GM19372 (cell line): ENCODE measurements at regions not wholly inside any gene's neighbourhood (a gene's known extent, or its start where the extent isn't known, plus 50 kb on each side); places are given as distances from the start of the nearest gene placed in this dataset.

Source experiments
- ATAC-seq: cut with Tn5 transposase; IDR thresholded peaks from one replicate; pipeline ENCODE4 v1.9.1; 2021; ENCODE audit warnings: mild to moderate bottlenecking, low read depth, moderate library complexity; ENCODE audit not compliant: unreplicated experiment

DNA sequence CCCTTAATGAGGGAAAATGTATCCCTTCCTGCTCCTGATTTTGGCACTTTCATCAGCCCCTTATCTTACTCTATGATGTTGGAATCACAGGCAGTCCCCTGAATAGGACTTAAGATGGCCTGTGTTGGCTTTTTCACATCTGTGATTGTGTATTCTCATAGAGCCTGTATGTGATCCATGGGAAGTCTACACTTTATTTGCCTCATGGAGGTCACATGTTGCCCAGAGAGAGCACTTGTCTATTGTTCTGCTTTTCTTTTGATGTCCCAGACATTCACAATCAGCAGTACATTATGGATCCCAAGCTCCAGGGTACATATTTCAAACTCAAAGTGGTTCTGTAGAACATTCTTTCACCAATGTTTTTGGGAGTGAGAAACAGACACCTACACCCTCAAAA, 885.2 kb upstream of the ADGRL2 start:
- no peak for ATAC-seq

DNA sequence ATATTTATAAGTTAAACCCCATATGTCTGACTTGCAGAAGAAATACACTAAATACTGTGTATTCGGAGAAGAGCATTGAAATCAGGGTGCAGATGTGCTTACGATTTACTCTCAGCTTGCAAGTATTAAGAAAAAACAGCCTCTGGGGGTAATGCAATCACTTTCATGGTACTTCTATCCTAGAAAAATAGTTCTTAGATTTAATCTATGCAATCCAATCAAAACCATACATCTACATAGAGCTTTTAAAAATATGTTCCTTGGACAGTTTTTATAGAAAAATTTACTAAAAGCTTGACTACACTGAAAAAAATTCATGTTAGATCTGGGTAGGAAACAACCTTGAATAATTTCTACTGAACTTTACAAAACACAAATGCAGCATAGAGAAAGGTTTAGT, 890.3 kb upstream of the ADGRL2 start:
- no peak for ATAC-seq

DNA sequence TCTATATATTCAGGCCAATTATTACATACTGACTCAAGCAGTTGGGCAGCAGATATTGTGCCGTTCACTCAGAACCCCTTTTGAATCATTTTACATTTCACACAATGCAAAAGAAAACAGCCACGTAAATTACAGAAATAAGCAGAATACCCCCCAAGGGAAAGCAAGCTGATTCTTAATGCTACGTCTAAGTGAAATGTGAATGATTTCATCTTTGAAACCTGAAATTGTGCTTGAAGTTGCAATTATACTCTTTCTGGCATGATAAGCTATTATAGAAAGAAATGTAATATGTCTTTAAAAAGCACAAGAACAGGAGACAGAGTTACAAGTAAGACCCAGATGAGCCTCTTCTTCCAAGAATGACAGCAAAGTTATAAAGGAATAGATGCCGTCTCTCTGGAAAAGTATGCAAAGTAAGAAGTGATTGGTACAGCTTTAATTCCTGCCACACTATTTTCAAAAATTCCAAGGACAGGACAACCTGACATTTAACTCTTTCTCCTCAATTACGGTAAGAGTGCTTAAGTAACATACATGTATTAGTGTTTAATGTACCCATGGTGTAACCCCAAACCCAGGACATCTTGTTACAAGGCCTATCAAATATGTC, 891.5 kb upstream of the ADGRL2 start:
- no peak for ATAC-seq

DNA sequence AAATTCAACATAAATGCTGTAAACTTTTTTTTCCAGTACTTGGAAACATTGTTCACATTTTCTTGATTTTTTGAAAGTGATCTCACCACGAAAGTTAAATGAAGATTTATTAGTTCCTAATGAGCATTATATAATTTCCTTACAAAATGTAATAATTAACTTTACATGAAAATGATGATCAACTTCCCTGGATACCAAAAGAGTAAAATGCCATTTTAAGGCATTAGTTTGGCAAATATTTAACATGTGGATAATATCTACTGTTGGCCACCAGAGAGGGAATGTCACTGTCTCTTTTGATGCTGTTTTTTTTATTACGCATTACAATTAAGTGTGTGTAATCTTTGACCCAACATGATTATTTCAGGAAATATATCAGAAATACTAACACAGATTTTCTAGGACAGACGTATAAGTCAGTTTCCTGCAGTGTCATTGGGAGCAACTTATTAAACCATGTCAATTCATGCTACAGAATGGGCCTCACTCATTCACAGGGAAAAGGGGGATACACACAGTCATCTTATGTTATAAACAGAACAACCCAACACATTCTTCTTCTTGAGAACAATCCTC, 903.9 kb upstream of the ADGRL2 start:
- ATAC-seq: no peak

DNA sequence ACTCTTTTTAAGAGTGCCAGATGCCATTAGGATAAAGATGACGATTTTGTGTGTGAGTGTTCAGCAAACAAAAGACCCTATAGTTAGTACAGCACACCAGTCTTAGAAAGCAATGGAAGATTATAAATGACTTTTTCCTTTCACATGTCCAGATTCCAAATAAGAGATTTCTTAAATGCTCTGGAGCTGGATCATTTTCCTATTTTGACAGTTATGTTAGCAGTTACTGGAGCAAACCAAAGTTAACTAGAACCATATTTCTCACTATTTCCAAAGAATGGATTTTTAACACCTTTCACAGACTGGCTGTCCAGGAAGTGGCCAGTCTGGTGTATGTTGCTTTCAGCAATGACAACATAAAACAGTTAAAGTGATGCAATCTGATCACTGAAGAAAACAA, 905.8 kb upstream of the ADGRL2 start:
- no peak for ATAC-seq

DNA sequence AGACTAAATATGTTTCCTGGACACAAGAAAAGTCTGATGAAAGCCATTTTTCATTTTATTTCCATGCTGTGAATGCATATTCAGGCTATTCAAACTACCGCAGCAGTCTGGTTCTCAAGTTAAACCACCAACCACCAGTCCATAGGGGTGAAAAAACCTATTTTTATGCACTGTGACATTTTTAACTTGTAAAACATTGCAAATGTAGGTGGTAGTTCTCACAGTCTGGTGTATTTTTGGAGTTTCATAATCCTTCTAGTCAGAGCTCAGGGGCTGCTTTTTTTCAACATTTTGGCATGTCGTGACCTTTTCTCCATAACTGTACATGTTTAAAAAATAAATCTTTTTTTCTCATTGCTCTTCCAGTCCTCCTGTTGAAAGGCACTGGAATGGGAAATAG, 907.6 kb upstream of the ADGRL2 start:
- no peak for ATAC-seq

DNA sequence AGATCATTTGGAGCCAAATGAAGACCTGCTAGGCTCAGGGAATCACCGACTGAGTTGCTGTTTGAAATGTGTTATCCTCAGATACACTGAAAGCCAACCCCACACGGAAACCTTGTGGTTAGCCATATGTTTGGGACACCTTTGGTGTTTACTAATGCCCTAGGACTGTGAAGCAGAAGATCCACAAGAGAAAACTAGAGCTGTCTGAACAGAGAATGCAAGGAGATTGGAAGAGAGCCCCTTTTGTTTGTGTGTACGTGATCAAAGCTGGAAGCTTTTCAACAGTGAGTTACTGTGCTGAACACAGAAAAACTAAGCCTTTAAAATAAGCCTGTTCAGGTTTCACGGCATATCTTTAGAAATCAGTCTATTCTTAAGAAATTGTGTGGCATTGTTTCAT, 908.2 kb upstream of the ADGRL2 start:
- ATAC-seq: no peak

DNA sequence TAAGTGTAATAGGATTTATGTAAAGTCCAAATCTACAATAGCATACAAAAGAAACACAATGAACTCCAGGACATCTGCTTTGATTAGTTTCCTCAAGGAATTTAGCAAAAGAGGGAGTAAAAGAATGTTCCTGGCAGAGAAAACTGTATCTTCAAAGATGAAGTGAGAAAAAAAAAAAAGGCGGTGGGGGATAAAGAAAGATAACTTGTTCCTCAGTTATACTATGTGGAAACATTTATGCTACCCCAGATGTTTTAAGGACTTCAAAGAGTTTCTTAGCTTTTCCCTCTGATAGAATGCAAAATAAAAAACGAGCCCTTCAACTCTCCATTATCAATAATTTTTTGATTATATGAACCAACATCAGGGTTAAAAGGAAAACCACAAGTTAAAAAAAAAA, 908.9 kb upstream of the ADGRL2 start:
- ATAC-seq: no peak

DNA sequence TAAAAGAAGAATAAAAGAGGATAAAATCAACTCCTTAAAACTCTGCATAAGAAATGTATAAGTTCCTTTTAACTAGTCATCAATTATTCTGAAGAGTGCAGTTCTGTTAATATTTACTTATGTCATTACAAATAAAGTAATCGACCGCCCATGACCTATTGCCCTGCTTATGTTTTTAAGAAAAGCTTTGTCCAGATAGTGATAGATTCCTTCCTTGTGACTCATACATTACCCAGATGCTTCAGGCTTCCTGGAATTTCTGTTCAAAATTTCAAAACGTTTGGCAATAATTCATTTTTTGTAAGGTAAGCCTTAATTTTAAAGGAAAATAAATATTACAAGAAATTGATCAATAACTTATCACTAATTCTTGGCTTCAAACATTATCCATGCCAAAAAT, 918.2 kb upstream of the ADGRL2 start:
- ATAC-seq: no peak

DNA sequence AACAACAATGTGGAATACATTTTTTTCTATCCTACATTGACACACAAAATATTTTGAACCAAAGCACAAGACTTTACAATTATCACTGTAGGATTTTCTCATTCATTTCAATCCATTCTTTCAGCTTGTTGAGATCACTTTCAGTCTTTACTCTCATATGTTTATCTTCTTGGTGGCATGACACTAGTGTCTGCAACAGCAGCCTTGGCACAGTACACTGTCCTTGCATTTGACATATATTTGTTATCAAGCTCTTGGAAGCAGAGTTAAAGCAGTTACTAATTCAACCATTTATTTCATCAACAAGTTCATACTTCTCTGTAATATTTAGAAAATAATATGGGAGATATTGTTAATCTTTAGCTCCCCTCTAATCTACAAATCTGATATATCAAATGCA, 922.4 kb upstream of the ADGRL2 start:
- no peak for ATAC-seq

DNA sequence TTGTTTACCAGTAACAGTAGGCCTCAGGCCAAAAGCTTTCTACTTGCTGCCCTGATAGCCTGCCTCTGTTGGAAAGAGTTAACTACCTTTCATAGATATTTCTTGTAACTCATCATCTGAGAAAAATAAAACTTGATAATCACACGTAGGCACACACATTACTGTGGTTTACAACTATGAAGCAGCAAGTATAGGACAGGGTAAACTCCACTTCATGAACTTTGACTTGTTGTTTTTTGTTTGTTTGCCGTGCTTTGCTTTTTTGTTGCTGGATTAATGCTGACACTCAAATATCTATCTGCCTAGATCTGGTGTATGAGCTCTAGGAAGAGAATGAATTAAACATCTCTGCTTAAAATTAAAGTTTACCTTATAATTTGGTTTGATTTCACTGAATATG, 924.7 kb upstream of the ADGRL2 start:
- no peak for ATAC-seq

DNA sequence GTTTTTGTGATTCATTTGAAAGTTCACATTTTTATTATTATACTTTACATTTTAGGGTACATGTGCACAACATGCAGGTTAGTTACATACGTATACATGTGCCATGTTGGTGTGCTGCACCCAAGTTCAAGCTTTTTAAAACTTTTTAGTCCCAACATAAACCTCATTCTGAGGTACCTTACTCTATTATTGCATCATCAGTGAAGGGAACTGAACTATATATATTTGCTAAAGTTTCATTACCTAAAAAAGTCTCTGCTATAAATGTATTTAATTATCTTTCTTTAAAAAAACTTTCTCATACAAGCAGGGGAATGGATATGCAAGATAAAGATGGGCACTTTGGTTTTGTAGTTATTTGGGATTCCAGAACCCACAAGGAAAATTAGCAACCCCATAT, 931.4 kb upstream of the ADGRL2 start:
- ATAC-seq: no peak

DNA sequence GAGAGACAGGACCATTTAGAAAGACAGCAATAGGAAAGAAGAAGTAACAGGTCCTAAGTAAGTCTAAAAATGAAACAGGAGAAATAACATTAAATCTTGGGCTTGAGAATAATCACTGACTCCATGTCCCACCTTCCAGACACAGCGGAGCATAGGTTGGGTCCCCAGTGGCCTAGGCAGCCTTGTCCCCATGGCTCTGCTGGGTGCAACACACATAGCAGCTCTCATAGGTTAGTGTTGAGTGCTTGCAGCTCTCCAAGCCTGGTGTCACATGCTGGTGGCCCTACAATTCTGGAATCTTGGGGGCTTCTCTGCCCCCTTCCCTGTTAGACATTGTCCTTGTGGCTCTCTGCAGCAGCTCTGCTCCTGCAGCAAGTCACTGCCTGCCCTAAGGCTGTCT, 952.8 kb upstream of the ADGRL2 start:
- no peak for ATAC-seq

DNA sequence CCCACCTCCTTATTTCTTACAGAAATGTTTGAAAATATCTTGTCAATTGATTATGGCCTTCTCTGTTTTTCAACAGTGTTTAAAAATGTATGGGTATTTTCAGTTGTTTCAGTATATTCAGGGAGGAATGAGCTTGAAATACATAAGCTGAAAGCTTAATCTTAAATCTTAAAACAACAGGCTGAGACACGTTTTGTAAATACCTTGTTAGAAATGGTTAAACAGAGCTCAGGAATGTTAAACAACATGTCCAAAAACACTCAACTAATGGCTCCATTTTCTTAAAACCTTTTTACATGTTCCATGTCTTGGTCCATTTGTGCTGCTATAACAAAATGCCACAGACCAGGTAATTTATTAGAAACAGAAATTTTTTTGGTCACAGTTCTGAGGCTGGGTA, 953.8 kb upstream of the ADGRL2 start:
- ATAC-seq: no peak

DNA sequence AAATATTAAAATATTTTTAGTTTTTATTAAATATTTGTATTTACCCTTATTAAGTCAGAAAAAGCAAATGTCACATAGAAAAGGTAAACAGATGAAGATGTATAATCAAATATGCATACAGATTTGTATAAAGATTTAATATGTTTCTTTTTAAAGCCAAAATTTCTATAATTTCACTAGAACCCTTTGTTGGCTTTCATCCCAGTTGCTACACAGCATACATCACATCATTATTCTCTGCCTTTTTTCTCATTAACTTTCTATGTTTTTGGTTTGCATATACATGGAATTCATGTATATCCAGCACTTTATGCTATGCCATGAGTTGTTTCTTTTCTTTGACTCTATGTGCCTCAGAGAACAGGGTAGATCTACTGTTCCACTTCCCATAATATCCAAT, 957.9 kb upstream of the ADGRL2 start:
- ATAC-seq: no peak

DNA sequence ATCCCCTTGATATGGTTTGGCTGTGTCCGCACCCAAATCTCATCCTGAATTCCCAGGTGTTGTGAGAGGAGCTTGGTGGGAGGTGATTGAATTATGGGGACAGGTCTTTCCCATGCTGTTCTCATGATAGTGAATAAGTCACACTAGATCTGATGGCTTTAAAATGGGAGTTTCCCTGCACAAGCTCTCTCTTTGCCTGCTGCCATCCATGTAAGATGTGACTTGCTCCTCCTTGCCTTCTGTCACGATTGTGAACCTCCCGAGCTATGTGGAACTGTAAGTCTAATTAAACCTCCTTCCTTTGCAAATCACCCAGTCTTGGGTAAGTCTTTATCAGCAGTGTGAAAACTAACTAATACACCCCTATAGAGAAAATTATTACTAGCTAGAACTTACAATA, 959.5 kb upstream of the ADGRL2 start:
- no peak for ATAC-seq

DNA sequence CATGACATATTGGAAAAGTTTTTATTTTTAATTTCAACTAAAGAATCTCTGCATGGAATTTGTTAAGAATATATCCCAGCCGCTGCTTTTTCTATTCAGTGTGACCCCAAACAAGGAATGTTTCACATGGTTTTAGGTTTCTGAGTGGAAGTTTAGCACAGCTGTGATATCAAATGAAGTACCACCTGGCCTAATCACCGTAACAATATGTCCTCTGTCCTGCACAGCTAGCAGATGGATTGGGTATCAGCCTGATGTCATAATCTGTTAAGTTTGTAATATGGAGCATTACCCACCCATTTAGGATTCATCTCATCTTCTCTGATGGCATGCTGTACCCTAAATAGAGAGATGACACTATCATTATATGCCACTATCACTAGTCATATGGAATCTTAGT, 963.7 kb upstream of the ADGRL2 start:
- ATAC-seq: no peak

DNA sequence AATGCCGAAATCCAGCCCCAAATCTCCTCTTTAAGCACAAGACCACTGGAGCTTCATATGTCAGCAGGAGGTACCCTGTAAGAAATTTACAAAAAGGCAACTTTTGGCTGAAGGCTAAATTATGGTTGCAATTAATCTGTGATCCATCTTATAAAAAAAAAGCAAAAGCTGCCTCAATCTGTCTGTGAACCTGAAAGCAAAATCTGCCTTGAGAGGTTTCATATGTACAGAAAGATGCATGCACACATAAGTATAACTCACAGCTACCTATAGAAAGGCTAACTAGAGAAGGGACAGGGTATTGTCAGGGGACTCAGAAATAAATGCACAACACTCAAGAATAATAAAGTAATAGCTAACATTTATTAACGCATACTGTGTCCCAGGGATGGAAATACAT, 964.2 kb upstream of the ADGRL2 start:
- no peak for ATAC-seq

DNA sequence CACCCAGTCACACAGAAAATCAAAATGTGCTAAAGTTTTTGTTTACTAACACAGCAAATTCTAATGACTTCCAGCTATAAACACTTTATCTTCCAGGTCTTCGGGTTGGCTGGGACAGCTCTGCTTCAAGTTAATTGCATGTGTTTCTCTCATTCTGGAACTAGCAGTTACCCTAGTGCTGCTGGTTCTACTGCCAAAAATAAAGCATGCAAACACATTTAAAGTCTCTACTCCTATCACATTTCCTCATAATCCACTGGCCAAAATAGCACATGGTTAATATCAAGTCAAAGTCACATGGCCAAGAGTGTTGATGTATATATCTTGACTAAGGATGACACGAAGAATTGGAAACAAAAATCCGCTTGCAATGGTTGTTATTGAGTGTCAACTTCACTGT, 973.1 kb upstream of the ADGRL2 start:
- no peak for ATAC-seq

DNA sequence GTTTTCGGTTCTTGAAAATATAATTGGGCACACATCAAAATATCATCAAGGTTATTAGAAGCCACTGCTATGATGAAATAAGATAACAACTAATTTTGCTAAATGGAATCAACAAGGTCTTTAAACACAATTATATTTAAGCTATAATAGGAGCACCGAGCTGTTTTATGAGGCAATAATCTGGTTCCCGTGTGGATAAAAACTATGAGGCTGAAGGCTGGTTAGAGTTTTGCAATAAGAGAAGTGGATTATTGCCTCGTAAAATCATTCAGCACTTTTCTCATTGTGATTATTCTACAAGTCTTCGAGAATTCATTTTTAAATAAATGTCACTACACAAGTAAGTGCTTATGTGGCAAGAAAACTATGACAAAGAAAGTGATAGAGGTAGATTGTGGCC, 975.7 kb upstream of the ADGRL2 start:
- ATAC-seq: no peak

DNA sequence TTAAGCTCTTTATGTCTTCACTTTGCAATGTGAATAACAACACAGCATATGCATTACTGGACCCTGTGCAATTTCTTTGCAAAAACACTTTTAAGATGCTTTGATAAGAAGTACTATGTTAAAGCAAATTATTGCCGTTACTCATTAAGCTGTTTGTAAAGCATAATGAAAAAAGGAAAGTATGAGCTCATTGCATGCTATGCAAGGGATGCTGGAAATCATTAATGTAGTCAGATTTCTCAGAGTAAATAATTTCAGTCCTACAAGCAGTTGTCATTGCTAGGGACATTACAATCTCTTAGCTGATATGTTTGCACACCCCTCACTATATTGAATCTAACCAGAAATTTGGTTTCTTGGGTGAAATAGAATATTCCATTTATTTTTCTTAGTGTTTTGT, 982.5 kb upstream of the ADGRL2 start:
- ATAC-seq: no peak

DNA sequence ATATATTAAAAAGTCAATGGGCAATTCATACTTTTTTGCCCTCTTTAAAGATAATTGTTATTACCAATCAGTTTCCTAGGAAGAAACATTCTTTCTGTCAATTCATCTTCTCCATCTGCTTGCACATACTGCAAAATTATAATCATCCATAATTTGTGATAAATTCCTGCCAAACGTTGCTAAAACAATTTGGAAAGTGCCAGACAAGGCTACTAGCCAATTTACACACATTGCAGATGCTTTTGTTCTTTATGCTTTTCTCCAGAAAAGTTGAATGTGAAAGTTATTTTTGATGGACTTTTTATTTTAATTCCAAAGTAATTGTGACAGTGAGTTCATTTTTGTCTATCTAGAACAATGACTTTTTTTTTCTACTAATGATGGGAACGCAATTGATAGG, 992.8 kb upstream of the ADGRL2 start:
- no peak for ATAC-seq

DNA sequence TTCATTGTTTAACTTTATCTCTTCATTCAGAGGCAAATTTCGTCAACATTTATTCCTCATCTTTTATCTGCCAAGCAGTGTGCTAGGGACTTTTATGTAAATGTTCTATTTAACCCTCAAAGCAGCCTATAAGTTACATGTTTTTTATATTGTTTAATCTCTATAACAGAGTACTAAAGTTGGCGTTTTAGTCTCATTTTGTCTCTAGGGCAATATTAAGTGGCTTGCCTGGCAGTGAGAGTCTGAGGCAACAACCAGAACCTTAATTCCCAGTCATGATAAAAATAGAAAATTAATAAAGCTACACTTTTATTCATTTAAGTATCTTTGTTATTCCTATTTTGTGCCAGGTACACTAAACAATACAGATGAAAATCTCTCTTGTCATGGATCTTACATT, 994.3 kb upstream of the ADGRL2 start:
- no peak for ATAC-seq
